Neuronal stem cell (in vitro differentiated cells): ENCODE measurements at regions not wholly inside any gene's neighbourhood (a gene's known extent, or its start where the extent isn't known, plus 50 kb on each side); places are given as distances from the start of the nearest gene placed in this dataset.
A peak's percentile ranks its signal among the peaks of the same experiment; 100 is the strongest.

Experiments
- DNase-seq: peaks from one replicate; pipeline ENCODE4 v3.0.0-alpha.2; 2013; ENCODE audit warnings: low spot score
- H2AFZ ChIP-seq: one replicate; pipeline ENCODE4 v1.6.1; 2013; ENCODE audit warnings: mild to moderate bottlenecking, low read length, inconsistent platforms
- H2AK5ac ChIP-seq: 2 replicates; pipeline ENCODE4 v1.6.1; 2013; ENCODE audit warnings: low read depth, mild to moderate bottlenecking, inconsistent platforms, low read length, moderate library complexity, mixed read lengths
- H2BK120ac ChIP-seq: 2 replicates; pipeline ENCODE4 v1.6.1; 2013; ENCODE audit warnings: low read depth, mild to moderate bottlenecking, inconsistent platforms, low read length, moderate library complexity, mixed read lengths
- H2BK12ac ChIP-seq: one replicate; pipeline ENCODE4 v1.6.1; 2013; ENCODE audit warnings: low read length, inconsistent platforms
- H2BK15ac ChIP-seq: 2 replicates; pipeline ENCODE4 v1.6.1; 2013; ENCODE audit warnings: mild to moderate bottlenecking, low read length, inconsistent platforms, mixed read lengths
- H2BK5ac ChIP-seq: one replicate; pipeline ENCODE4 v1.6.1; 2013; ENCODE audit warnings: inconsistent platforms, mild to moderate bottlenecking, low read length, moderate library complexity
- H3K14ac ChIP-seq: one replicate; pipeline ENCODE4 v1.6.1; 2013; ENCODE audit warnings: low read length, inconsistent platforms
- H3K18ac ChIP-seq: 2 replicates; pipeline ENCODE4 v1.6.1; 2013; ENCODE audit warnings: low read length, inconsistent platforms
- H3K23ac ChIP-seq: 2 replicates; pipeline ENCODE4 v1.6.1; 2013; ENCODE audit warnings: low read depth, mild to moderate bottlenecking, mixed read lengths, low read length, inconsistent platforms; ENCODE audit not compliant: poor library complexity
- H3K27ac ChIP-seq: replicated peaks from 3 replicates; pipeline ENCODE4 v1.5.1; 2013; ENCODE audit warnings: low read length, inconsistent platforms
- H3K27me3 ChIP-seq, 3 experiments: 2 replicates each; pipeline ENCODE4 v1.6.1; 2013; ENCODE audit warnings: low read length in 3 of 3, mild to moderate bottlenecking in 2 of 3, inconsistent platforms in 1 of 3, low read depth in 1 of 3, mixed read lengths in 1 of 3, moderate library complexity in 1 of 3; ENCODE audit not compliant: control insufficient read depth in 3 of 3, insufficient read depth in 3 of 3
- H3K36me3 ChIP-seq, 2 donors: replicated peaks in 1 of 2; 2 replicates each; pipeline ENCODE4 v1.6.1; 2013; ENCODE audit warnings: low read length in 2 of 2; ENCODE audit not compliant: control insufficient read depth in 2 of 2, insufficient read depth in 2 of 2
- H3K4ac ChIP-seq: 2 replicates; pipeline ENCODE4 v1.6.1; 2013; ENCODE audit warnings: inconsistent platforms, mild to moderate bottlenecking, low read length, moderate library complexity
- H3K4me1 ChIP-seq, 2 donors: 1 replicate in 1 of 2; 2 replicates in 1 of 2; pipeline ENCODE4 v1.6.1; 2013; ENCODE audit warnings: low read length in 2 of 2, low read depth in 1 of 2; ENCODE audit not compliant: control insufficient read depth in 2 of 2, insufficient read depth in 1 of 2
- H3K4me2 ChIP-seq: one replicate; pipeline ENCODE4 v1.6.1; 2013; ENCODE audit warnings: mild to moderate bottlenecking, low read length, inconsistent platforms; ENCODE audit not compliant: insufficient read depth, poor library complexity, severe bottlenecking
- H3K4me3 ChIP-seq, 2 donors: 2 replicates each; pipeline ENCODE4 v1.5.1; 2013; ENCODE audit warnings: low read length in 2 of 2, mild to moderate bottlenecking in 2 of 2, inconsistent platforms in 1 of 2, moderate library complexity in 1 of 2
- H3K79me1 ChIP-seq: one replicate; pipeline ENCODE4 v1.6.1; 2013; ENCODE audit warnings: low read depth, mild to moderate bottlenecking, inconsistent platforms, low read length, moderate library complexity
- H3K9ac ChIP-seq: one replicate; pipeline ENCODE4 v1.6.1; 2013; ENCODE audit warnings: mild to moderate bottlenecking, low read depth, low read length, inconsistent platforms; ENCODE audit not compliant: poor library complexity
- H3K9me3 ChIP-seq, 2 donors: replicated peaks in 1 of 2; 2 replicates each; pipeline versions ENCODE3 to v1.6.1; 2013; ENCODE audit warnings: low read length in 2 of 2, mild to moderate bottlenecking in 2 of 2, inconsistent platforms in 1 of 2, low read depth in 1 of 2, mixed read lengths in 1 of 2, moderate library complexity in 1 of 2; ENCODE audit not compliant: control insufficient read depth in 2 of 2, insufficient read depth in 1 of 2
- H4K8ac ChIP-seq: one replicate; pipeline ENCODE4 v1.6.1; 2013; ENCODE audit warnings: low read depth, mild to moderate bottlenecking, inconsistent platforms, low read length, moderate library complexity
- H4K91ac ChIP-seq: one replicate; pipeline ENCODE4 v1.6.1; 2013; ENCODE audit warnings: low read length, low read depth, mild to moderate bottlenecking, inconsistent platforms; ENCODE audit not compliant: poor library complexity
- WGBS, 2 donors: extraction: QIAGEN DNeasy Blood & Tissue Kit; methylation state at CpG; one replicate each; pipeline ENCODE4 v1.1.7; 2013; ENCODE audit warnings: missing lambda C conversion rate in 2 of 2, mixed read lengths in 1 of 2; ENCODE audit not compliant: insufficient read length in 2 of 2, insufficient replicate concordance in 1 of 2; ENCODE audit errors: extremely low coverage in 2 of 2; 5-methylcytosine and 5-hydroxymethylcytosine counted together

- Histone ChIP-seq H3K27me3 (peaks cover 0 to 3% (median 0%) of the 10 kb centered on the region in 3 experiments), H2BK5ac (peak overlapping the region; percentile 63), H3K4me2 (no peak overlapping the region), H3K9ac (peak overlapping the region; percentile 51), H3K9me3 (peaks cover 0 to 1% of the 10 kb centered on the region in 2 donors), H2AK5ac (peak overlapping the region; percentile 65), H3K18ac (peak overlapping the region; percentile 92), H3K27ac (peak overlapping the region; percentile 97), H3K4me3 (no peak overlapping the region), H3K36me3 (no peaks in the 10 kb centered on the region), H3K4ac (no peak overlapping the region), H2BK15ac (peak overlapping the region; percentile 72), H3K23ac (no peak overlapping the region), H4K8ac (no peak overlapping the region), H2BK120ac (peak overlapping the region; percentile 10), H3K79me1 (no peaks in the 10 kb centered on the region), H3K4me1 (peaks cover 0 to 23% of the 10 kb centered on the region in 2 donors), H4K91ac (no peak overlapping the region), H2AFZ (peak overlapping the region; percentile 86), H3K14ac (no peak overlapping the region), H2BK12ac (peak overlapping the region; percentile 99)
- no peak for DNase-seq
- no CpG with 5 or more reads among the region's 8 CpGs for WGBS, 2 donors
Observed at GRCh38 chr19:30069535-30070197, 127.6 kb downstream of the URI1 start.

GRCh38 chr19:30070198-30070967 is 128.3 kb downstream of the URI1 start:
- H3K9me3 ChIP-seq: peaks cover 0 to 1% of the 10 kb centered on the region in 2 donors
- peak overlapping the region; percentile 95 for H2AK5ac ChIP-seq
- H3K79me1 ChIP-seq: no peaks in the 10 kb centered on the region
- H3K18ac ChIP-seq: peak overlapping the region; percentile 96
- whole genome bisulfite sequencing, 2 donors: no CpG with 5 or more reads among the region's 29 CpGs
- H2BK12ac ChIP-seq: peak overlapping the region; percentile 77
- no peak overlapping the region for H3K4me3 ChIP-seq
- no peak overlapping the region for H4K8ac ChIP-seq
- peak overlapping the region; percentile 97 for H3K27ac ChIP-seq
- peak overlapping the region; percentile 80 for H3K4ac ChIP-seq
- DNase-seq: peak; percentile 72
- no peaks in the 10 kb centered on the region for H3K36me3 ChIP-seq
- no peak overlapping the region for H4K91ac ChIP-seq
- peaks cover 0 to 21% of the 10 kb centered on the region in 2 donors for H3K4me1 ChIP-seq
- peaks cover 0 to 3% (median 0%) of the 10 kb centered on the region in 3 experiments for H3K27me3 ChIP-seq
- no peak overlapping the region for H3K9ac ChIP-seq
- peak overlapping the region; percentile 89 for H2BK120ac ChIP-seq
- peak overlapping the region; percentile 86 for H2AFZ ChIP-seq
- H2BK5ac ChIP-seq: peak overlapping the region; percentile 83
- peak overlapping the region; percentile 11 for H3K23ac ChIP-seq
- H2BK15ac ChIP-seq: no peak overlapping the region
- no peak overlapping the region for H3K4me2 ChIP-seq
- H3K14ac ChIP-seq: peak overlapping the region; percentile 83

GRCh38 chr19:30070968-30071632 is 129.1 kb downstream of the URI1 start:
- H3K79me1 ChIP-seq: no peaks in the 10 kb centered on the region
- no peaks in the 10 kb centered on the region for H3K36me3 ChIP-seq
- peaks cover 0 to 19% of the 10 kb centered on the region in 2 donors for H3K4me1 ChIP-seq
- no peak overlapping the region for H4K91ac ChIP-seq
- H3K23ac ChIP-seq: no peak overlapping the region
- H3K14ac ChIP-seq: peak overlapping the region; percentile 25
- peaks cover 0 to 1% of the 10 kb centered on the region in 2 donors for H3K9me3 ChIP-seq
- peak overlapping the region; percentile 82 for H2BK15ac ChIP-seq
- H4K8ac ChIP-seq: peak overlapping the region; percentile 20
- peak overlapping the region; percentile 9 for H3K9ac ChIP-seq
- peak overlapping the region; percentile 83 for H2BK5ac ChIP-seq
- peak overlapping the region; percentile 96 for H3K18ac ChIP-seq
- peak overlapping the region; percentile 89 for H2BK120ac ChIP-seq
- H3K4ac ChIP-seq: peak overlapping the region; percentile 79
- no peak overlapping the region for H3K4me2 ChIP-seq
- WGBS, 2 donors: no CpG with 5 or more reads among the region's 26 CpGs
- no peak overlapping the region for H3K4me3 ChIP-seq
- peak overlapping the region; percentile 97 for H3K27ac ChIP-seq
- DNase-seq: no peak
- H2BK12ac ChIP-seq: peak overlapping the region; percentile 77
- H3K27me3 ChIP-seq: peaks cover 0 to 3% (median 0%) of the 10 kb centered on the region in 3 experiments
- no peak overlapping the region for H2AFZ ChIP-seq
- H2AK5ac ChIP-seq: peak overlapping the region; percentile 95
